Gastrocnemius medialis (tissue), 4 donors: ENCODE measurements at regions not wholly inside any gene's neighbourhood (a gene's known extent, or its start where the extent isn't known, plus 50 kb on each side); places are given as distances from the start of the nearest gene placed in this dataset.

Experiments
- CTCF ChIP-seq, 5 experiments: fragments of 450-650 bp in 3 of 5; fragments of 200-600 bp in 2 of 5; sonication (generic) in 2 of 5; IDR thresholded peaks in 4 of 5; conservative IDR thresholded peaks in 1 of 5; 1 replicate in 4 of 5; 2 replicates in 1 of 5; pipeline ENCODE4 v1.5.1; 2016 to 2019; ENCODE audit warnings: antibody characterized with exemption in 5 of 5, mild to moderate bottlenecking in 3 of 5, moderate library complexity in 3 of 5
- POLR2A ChIP-seq, 2 donors: fragments of 450-650 bp; IDR thresholded peaks; one replicate each; pipeline ENCODE4 v1.6.1; 2017; ENCODE audit warnings: antibody characterized with exemption in 2 of 2, mild to moderate bottlenecking in 2 of 2, moderate library complexity in 2 of 2

- no peak for TF ChIP-seq POLR2A (IDR thresholded peaks at IDR 0.05)
- no peak for TF ChIP-seq CTCF (IDR thresholded peaks at IDR 0.05 in 4 of 5, conservative IDR thresholded peaks at IDR 0.05 in 1 of 5)
Observed at GRCh38 chr11:71115770-71116692, 136.3 kb downstream of the SHANK2 start.
